ENCODE measurements at regions not wholly inside any gene's neighbourhood (a gene's known extent, or its start where the extent isn't known, plus 50 kb on each side); places are given as distances from the start of the nearest gene placed in this dataset.
A peak's percentile ranks its signal among the peaks of the same experiment; 100 is the strongest.

- Histone ChIP-seq H3K79me2 (ENCODE audit: insufficient read depth, low read depth, low read length) (peaks cover 96% of the 10 kb centered on the region), H3K27ac (ENCODE audit: low read depth, low read length, poor library complexity, severe bottlenecking) (peak overlapping the region; percentile 96), H3K4me2 (ENCODE audit: low read length) (peak overlapping the region; percentile 52), H3K4me1 (ENCODE audit: insufficient read depth, low read length, poor library complexity, severe bottlenecking) (peaks cover 76% of the 10 kb centered on the region), H3K4me3 (ENCODE audit: low read depth, low read length, poor library complexity, severe bottlenecking) (peak overlapping the region; percentile 2), H3K9me3 (ENCODE audit: low read length) (no peaks in the 10 kb centered on the region), H2AFZ (ENCODE audit: low read length) (no peak overlapping the region), H3K9me2 (ENCODE audit: insufficient read depth, low read length) (no peaks in the 10 kb centered on the region), H4K20me1 (ENCODE audit: insufficient read depth, low read length) (peaks cover 7% of the 10 kb centered on the region; the same call in 1 of the 2 replicates), H3K36me3 (ENCODE audit: insufficient read depth, low read length) (peaks cover 31% of the 10 kb centered on the region)
- no peak for TF ChIP-seq EZH2phosphoT487 (IDR thresholded peaks at IDR 0.05; ENCODE audit: borderline replicate concordance, low read depth, low read length)
- no peak for TF ChIP-seq CTCF (conservative IDR thresholded peaks at IDR 0.05; ENCODE audit: low read length)
- CTCF ChIA-PET (ENCODE audit: unreplicated experiment): interaction anchor here (0.6 to 1.9 kb wide), 5 partner anchors 7 to 50 kb away, joined by 3 to 12 read pairs (median 3); no protein-coding TSS in a partner anchor
- BruUV-seq (replicated peaks): no TSS peak
- intact Hi-C loops (cut with micrococcal nuclease; ENCODE audit: unreplicated experiment): no loop called here
- POLR2A ChIA-PET: interaction anchor here (1.1 kb wide), 2 partner anchors 14 to 135 kb away, joined by 3 to 6 read pairs; no protein-coding TSS in a partner anchor
- DNase-seq (ENCODE audit: low spot score): no peak
Measured at GRCh38 chr14:73778736-73779135, 64.6 kb upstream of the PNMA1 start.

GRCh38 chr14:73777420-73777819, 63.2 kb upstream of the PNMA1 start:
- Histone ChIP-seq H2AFZ (ENCODE audit: low read length) (no peak overlapping the region), H4K20me1 (ENCODE audit: insufficient read depth, low read length) (peaks cover 7% of the 10 kb centered on the region; the same call in 1 of the 2 replicates), H3K4me2 (ENCODE audit: low read length) (peak overlapping the region; percentile 52), H3K4me1 (ENCODE audit: insufficient read depth, low read length, poor library complexity, severe bottlenecking) (peaks cover 76% of the 10 kb centered on the region), H3K4me3 (ENCODE audit: low read depth, low read length, poor library complexity, severe bottlenecking) (no peak overlapping the region), H3K79me2 (ENCODE audit: insufficient read depth, low read depth, low read length) (peaks cover 96% of the 10 kb centered on the region), H3K27ac (ENCODE audit: low read depth, low read length, poor library complexity, severe bottlenecking) (peak overlapping the region; percentile 96), H3K9me3 (ENCODE audit: low read length) (no peaks in the 10 kb centered on the region), H3K36me3 (ENCODE audit: insufficient read depth, low read length) (peaks cover 26% of the 10 kb centered on the region), H3K9me2 (ENCODE audit: insufficient read depth, low read length) (no peaks in the 10 kb centered on the region)
- POLR2A ChIA-PET: interaction anchor here (0.6 to 3.4 kb wide), 7 partner anchors 8 to 85 kb away, joined by 4 to 13 read pairs (median 6); a partner anchor contains a TSS
- intact Hi-C loops (cut with micrococcal nuclease; ENCODE audit: unreplicated experiment): loop anchor here (1.0 kb wide), 1 partner anchor 49 kb away; no protein-coding TSS in a partner anchor
- DNase-seq (ENCODE audit: low spot score): peak; percentile 71
- peak; percentile 73 for TF ChIP-seq CTCF (conservative IDR thresholded peaks at IDR 0.05; ENCODE audit: low read length)
- TF ChIP-seq EZH2phosphoT487 (IDR thresholded peaks at IDR 0.05; ENCODE audit: borderline replicate concordance, low read depth, low read length): no peak
- BruUV-seq (replicated peaks): no TSS peak
- CTCF ChIA-PET (ENCODE audit: unreplicated experiment): interaction anchor here (1.0 to 1.9 kb wide), 8 partner anchors 9 to 49 kb away, joined by 3 to 12 read pairs (median 4); no protein-coding TSS in a partner anchor

- peaks cover 88% of the 10 kb centered on the region for H3K79me2 ChIP-seq (ENCODE audit: insufficient read depth, low read depth, low read length)
- BruUV-seq (replicated peaks): no TSS peak
- no peaks in the 10 kb centered on the region for H3K9me3 ChIP-seq (ENCODE audit: low read length)
- no peak for DNase-seq (ENCODE audit: low spot score)
- H2AFZ ChIP-seq (ENCODE audit: low read length): no peak overlapping the region
- peak overlapping the region; percentile 75 for H3K4me2 ChIP-seq (ENCODE audit: low read length)
- ChIA-PET POLR2A (interaction anchor here (0.7 to 6.7 kb wide), 4 partner anchors 9 to 22 kb away, joined by 3 to 97 read pairs (median 10); no protein-coding TSS in a partner anchor), CTCF (ENCODE audit: unreplicated experiment) (interaction anchor here (1.0 to 1.3 kb wide), 3 partner anchors 8 to 11 kb away, joined by 3 to 4 read pairs (median 3); no protein-coding TSS in a partner anchor)
- peaks cover 88% of the 10 kb centered on the region for H3K4me1 ChIP-seq (ENCODE audit: insufficient read depth, low read length, poor library complexity, severe bottlenecking)
- H3K36me3 ChIP-seq (ENCODE audit: insufficient read depth, low read length): peaks cover 16% of the 10 kb centered on the region; the same call in 1 of the 2 replicates
- H3K9me2 ChIP-seq (ENCODE audit: insufficient read depth, low read length): no peaks in the 10 kb centered on the region
- TF ChIP-seq CTCF (conservative IDR thresholded peaks at IDR 0.05; ENCODE audit: low read length) (no peak), EZH2phosphoT487 (IDR thresholded peaks at IDR 0.05; ENCODE audit: borderline replicate concordance, low read depth, low read length) (no peak)
- peaks cover 7% of the 10 kb centered on the region; the same call in 1 of the 2 replicates for H4K20me1 ChIP-seq (ENCODE audit: insufficient read depth, low read length)
- peak overlapping the region; percentile 96 for H3K27ac ChIP-seq (ENCODE audit: low read depth, low read length, poor library complexity, severe bottlenecking)
- intact Hi-C loops (cut with micrococcal nuclease; ENCODE audit: unreplicated experiment): no loop called here
- H3K4me3 ChIP-seq (ENCODE audit: low read depth, low read length, poor library complexity, severe bottlenecking): peak overlapping the region; percentile 38
Measured at GRCh38 chr14:73776194-73776537, 62.0 kb upstream of the PNMA1 start.
